Sigmoid colon (tissue), 4 donors: ENCODE measurements at regions not wholly inside any gene's neighbourhood (a gene's known extent, or its start where the extent isn't known, plus 50 kb on each side); places are given as distances from the start of the nearest gene placed in this dataset.

Experiments used
- EP300 ChIP-seq, 4 donors: sonication (generic); formaldehyde crosslinking; IDR thresholded peaks; one replicate each; pipeline ENCODE4 v1.6.1; 2017; ENCODE audit warnings: antibody characterized with exemption in 4 of 4
- POLR2A ChIP-seq, 2 donors: fragments of 450-650 bp; IDR thresholded peaks; one replicate each; pipeline ENCODE4 v1.6.1; 2016; ENCODE audit warnings: antibody characterized with exemption in 2 of 2, mild to moderate bottlenecking in 2 of 2, moderate library complexity in 2 of 2
- POLR2AphosphoS5 ChIP-seq, 4 donors: sonication (generic); formaldehyde crosslinking; IDR thresholded peaks; one replicate each; pipeline ENCODE4 v1.6.1; 2017; ENCODE audit warnings: antibody characterized with exemption in 4 of 4
- TF ChIP-seq, protein P1 (sequence below), 4 experiments: fragments of 450-650 bp in 3 of 4; fragments of 200-600 bp in 1 of 4; IDR thresholded peaks; one replicate each; pipeline ENCODE4 v1.5.1; 2016 to 2019; ENCODE audit warnings: antibody characterized with exemption in 4 of 4, mild to moderate bottlenecking in 3 of 4, moderate library complexity in 2 of 4

DNA sequence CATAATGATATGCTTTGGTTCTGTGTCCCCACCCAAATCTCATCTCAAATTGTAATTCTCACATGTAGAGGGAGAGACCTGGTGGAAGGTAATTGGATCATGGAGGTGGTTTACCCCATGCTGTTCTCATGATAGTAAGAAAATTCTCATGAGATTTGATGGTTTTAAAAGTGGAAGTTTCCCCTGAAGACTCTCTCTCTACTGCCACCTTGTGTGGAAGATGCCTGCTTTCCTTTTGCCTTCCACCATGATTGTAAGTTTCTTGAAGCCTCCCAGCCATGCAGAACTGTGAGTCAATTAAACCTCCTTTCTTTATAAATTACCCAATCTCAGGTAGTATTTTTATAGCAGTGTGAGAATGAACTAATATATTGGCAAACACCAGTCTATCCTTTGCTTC lies 260.4 kb upstream of the PPFIA2 start:
- TF ChIP-seq, protein P1, sequence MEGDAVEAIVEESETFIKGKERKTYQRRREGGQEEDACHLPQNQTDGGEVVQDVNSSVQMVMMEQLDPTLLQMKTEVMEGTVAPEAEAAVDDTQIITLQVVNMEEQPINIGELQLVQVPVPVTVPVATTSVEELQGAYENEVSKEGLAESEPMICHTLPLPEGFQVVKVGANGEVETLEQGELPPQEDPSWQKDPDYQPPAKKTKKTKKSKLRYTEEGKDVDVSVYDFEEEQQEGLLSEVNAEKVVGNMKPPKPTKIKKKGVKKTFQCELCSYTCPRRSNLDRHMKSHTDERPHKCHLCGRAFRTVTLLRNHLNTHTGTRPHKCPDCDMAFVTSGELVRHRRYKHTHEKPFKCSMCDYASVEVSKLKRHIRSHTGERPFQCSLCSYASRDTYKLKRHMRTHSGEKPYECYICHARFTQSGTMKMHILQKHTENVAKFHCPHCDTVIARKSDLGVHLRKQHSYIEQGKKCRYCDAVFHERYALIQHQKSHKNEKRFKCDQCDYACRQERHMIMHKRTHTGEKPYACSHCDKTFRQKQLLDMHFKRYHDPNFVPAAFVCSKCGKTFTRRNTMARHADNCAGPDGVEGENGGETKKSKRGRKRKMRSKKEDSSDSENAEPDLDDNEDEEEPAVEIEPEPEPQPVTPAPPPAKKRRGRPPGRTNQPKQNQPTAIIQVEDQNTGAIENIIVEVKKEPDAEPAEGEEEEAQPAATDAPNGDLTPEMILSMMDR (IDR thresholded peaks at IDR 0.05): no peak
- TF ChIP-seq POLR2AphosphoS5 (IDR thresholded peaks at IDR 0.05) (no peak), POLR2A (IDR thresholded peaks at IDR 0.05) (no peak), EP300 (IDR thresholded peaks at IDR 0.05) (no peak)
